ENCODE measurements at regions not wholly inside any gene's neighbourhood (a gene's known extent, or its start where the extent isn't known, plus 50 kb on each side); places are given as distances from the start of the nearest gene placed in this dataset.

DNA sequence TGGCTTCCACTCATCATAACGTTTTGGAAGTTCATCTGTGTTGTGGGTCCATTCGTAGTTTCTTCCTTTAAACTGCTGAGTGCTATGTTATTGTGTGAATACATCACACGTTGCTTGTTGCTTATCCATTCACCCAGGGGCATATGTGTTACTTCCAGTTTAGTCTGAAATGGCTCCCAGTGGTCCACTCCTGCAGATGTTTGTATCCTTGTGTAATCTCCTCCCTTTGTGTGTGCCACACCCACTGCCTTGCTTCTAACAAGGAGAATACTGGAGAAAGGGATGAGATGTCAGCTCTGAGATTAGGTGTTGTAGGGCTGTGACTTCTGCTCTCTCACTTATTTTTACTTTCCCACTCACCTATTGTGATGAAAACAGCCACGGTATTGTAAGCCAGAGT is 239.1 kb upstream of the HABP2 start:
- ATAC-seq (no peak), DNase-seq (no peak)
- intact Hi-C loops (cut with DNase I) = no loop called here

DNA sequence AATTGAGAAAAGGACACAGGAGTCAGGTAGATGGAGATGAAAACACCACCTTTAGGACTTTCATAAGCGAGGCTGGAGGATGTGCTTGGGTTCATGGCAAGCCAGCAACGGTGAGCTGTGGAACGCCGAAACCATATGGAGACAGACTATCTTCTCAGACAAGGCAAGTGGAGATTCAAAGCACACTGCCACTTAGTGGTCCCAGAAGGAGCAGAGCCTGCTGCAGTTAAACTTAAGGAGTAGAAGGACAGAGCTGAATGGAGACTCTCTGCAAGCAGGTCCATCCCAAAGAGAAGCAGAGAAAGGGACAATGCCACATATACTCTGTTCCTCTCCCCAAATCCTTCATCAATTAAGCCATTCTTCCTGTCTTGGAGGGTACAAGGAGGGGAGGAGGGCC is 236.3 kb upstream of the HABP2 start:
- DNase-seq (no peak), ATAC-seq (no peak)
- intact Hi-C loops (cut with DNase I) = no loop called here

DNA sequence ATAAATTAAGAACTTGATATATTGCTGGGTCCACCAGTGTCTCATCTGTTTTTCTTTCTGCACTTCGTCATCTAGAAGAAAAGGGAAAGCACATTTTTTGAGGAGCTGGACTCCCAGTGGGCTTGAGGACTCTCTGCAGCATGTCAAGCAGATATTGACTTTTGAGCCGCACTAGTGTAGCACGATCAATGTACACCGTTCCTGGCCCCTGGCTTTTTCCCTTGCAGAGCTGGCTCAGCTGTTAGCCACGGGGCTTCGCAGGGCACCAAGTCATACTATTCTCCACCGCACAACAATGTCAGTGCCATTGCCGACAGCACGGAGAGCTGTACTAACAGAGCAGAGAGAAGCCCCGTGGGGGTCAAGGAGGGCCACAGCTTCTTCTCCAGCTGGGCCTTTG is 235.4 kb upstream of the HABP2 start:
- no peak for ATAC-seq
- intact Hi-C loops (cut with DNase I) = no loop called here
- DNase-seq = no peak

DNA sequence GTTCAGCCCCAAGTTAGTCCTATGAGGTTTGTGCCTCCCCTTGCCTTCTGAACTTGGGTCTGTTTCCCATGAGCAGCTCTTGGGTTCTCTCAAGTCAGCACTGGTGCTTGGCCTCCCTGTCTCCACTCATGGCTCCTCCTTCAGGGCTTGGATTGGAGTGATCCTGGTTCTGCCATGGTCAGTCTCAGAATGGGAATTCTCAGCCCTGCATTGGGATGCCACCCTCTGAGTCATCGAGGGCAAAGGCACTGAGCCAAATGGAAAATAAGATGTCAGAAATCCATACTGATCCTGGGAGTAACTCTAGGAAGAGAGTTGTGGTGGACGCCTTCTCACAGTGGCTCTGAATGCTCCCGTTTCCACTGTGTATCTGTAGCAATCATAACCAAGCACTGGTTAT is 233.4 kb upstream of the HABP2 start:
- intact Hi-C loops (cut with DNase I) = no loop called here
- DNase-seq = no peak
- ATAC-seq = no peak

DNA sequence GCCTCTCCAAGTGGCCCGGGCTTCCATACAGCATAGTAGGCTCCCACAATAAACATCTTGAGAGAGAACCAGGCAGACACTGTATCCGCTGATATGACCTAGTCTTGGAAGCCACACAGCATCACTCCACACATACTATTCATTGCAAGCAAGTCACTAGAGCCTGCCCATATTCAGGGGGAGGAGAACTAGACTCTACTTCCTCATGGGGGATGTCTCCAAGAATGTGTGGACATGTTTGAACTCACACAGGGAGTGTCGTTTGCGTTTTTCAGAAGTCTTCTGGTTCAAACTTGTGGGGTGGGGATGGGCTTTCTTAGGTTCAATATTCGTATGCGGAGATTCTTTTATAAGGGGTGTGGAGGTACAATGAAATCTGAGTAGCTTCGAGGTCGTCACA is 232.6 kb upstream of the HABP2 start:
- intact Hi-C loops (cut with DNase I) = no loop called here
- ATAC-seq (peak in 1 of 2 donors; percentile 32), DNase-seq (no peak)

DNA sequence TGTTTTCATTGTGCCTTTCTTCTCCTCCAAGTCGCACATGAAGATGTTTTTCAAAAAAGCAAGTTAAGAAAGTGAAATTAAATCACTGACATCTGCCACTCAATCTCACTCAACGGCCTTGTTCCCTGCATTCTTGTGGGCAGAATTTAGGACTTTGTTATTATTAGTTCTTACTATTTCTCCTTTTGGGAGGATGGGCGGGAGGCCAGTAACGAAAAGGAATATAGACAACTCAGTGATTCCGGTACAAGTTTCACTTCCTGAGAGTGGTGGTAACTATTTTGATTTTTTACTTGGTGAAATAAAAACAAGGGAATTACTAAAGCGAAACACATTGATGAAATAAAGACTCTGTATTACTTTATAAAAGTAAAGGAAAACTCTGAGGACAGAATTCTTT is 231.9 kb upstream of the HABP2 start:
- ATAC-seq (peak in 1 of 2 donors; percentile 27), DNase-seq (no peak)
- intact Hi-C loops (cut with DNase I) = no loop called here

DNA sequence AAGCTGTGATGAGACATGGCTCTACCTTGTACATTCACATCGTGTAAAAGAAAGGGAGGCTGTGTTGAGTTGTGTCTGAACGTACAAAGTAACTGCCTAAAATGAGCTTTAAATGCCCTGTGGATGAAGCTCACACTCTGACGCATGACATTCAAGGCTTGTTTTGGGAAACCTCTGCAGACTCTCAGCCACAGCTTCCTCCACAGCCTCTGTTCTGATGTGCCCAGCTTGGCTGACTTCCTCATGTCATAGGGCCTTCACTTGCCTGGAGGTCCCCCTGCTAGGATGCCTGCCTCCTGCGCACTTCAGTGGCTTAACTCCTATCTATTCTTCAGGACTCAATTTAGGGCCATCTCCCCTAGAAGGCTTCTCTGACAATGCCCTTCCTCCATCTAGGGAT is 230.0 kb upstream of the HABP2 start:
- ATAC-seq (peak; percentile 22 to 50), DNase-seq (peak; percentile 25)
- intact Hi-C loops (cut with DNase I) = no loop called here

DNA sequence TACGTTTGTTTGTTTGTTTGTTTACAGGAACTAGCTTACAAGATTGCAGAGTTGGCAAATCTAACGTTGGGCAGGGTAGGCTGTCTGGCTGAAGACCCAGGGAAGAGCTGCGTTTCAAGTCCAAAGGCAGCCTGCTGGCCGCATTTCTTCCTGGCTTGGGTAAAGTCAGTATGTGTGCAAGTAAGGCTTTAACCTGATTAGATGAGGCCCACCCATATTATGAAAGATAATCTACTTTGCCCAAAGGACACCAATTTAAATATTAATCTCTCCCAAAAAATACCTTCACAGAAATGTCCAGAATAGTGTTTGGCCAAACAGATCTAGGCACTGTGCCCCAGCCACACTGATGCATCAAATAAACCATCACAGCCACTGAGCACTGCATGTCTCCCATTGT is 228.9 kb upstream of the HABP2 start:
- intact Hi-C loops (cut with DNase I) = no loop called here
- DNase-seq (no peak), ATAC-seq (no peak)

DNA sequence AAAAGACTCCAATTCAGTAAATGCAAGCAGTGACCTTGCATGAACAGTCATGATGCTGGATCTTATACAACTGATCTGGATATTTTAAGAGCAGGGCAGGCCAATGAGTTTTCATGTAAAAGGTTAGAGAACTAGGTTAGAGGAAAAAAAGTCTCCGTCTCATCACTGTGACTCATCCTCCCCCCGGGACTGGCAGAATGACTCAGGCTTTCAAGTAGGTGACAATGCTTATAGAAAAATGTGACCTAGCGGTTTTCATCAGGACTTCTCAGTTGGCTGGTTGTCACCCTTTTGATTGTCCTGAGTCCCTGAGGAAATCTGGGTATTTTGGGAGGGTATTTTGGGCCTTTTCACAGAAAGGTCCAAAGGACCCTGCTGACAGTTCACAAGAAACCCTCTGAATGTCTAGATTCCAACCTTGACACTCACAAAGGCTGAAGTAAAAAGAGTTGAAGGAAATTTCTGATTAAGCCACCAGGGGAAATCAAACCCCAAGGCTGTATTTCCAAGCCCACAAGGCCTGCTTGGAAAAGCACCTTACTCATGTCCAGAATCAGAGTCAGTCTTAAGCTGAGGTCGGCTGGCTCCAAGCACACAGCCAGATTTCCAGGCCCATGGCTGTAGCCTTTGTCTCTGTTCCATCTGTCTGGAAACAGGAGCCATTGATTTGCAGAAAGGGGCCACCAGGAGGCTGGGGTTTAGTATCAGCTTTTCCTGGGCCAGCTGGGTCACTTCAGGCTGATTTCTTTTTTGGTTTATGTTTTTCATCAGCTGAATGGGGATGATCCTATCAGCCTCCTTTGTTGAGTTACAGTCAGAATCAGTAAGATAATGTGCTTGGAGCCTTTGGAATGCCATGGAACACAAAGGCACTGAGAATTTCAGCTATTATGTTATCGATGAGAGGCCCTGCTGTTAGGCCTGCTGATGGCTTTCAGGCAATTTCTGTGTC is 226.4 kb upstream of the HABP2 start:
- peak; percentile 70 for DNase-seq
- intact Hi-C loops (cut with DNase I) = no loop called here
- peak; percentile 72 to 81 for ATAC-seq

DNA sequence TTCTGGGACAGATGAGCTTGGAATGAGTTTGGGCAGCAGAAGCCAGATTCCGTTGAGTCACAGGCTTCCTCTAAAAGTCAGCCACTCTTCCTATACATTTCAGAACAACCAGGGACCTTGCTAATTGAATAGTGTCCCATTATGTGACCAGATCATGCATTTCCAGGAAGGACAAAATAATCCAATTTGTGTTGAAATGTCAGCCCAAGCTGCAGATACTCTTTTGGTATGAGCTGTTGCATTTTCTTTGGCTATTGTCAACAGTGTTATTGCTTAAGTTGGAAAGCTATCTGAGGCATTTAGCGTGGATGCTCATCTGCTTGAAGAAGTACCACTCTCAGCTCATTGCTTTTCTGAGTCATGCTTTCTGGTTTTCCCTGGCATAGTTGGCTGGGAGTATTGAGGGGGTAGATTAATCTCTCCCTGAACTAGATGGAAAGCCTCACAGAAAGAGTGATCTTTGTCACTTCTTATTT is 223.7 kb upstream of the HABP2 start:
- DNase-seq = no peak
- peak in 1 of 2 donors; percentile 53 for ATAC-seq
- intact Hi-C loops (cut with DNase I) = no loop called here

DNA sequence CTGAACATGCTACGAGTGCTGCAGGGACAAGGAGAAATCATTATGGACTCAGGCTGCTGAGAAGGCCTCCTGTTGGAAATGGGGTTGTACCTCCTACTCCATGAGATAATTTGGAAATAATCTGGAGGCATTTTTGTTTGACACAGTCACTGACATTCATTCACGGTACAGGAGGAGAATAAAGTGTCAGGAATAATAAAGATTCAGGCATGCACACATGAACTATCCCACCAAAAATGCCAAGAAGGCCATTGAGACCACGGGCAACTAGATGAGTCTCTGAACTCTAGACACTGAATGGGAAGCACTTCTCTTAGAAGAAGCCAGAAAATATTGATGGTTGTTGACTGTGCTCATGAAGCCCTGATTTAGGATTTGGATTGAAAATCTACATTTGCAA is 220.9 kb upstream of the HABP2 start:
- intact Hi-C loops (cut with DNase I) = no loop called here
- ATAC-seq (no peak), DNase-seq (no peak)

DNA sequence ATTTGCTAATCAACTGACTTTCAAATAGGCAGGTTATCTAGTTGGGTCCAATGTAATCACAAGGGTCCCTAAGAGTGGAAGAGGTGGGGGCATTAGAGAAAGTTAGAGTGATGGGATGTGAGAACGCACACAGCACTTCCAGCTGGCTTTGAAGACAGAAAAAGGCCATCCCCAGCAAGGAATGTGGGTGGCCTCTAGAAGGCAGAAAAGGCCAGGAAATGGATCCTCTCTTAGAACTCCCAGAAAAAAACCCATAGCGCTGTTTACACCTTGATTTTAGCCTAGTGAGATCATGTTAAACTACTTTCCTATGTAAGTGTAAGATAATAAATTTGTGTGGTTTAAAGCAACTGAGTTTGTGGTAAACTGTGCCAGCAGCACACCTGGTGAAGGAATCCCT is 219.5 kb upstream of the HABP2 start:
- intact Hi-C loops (cut with DNase I) = no loop called here
- DNase-seq = no peak
- no peak for ATAC-seq

DNA sequence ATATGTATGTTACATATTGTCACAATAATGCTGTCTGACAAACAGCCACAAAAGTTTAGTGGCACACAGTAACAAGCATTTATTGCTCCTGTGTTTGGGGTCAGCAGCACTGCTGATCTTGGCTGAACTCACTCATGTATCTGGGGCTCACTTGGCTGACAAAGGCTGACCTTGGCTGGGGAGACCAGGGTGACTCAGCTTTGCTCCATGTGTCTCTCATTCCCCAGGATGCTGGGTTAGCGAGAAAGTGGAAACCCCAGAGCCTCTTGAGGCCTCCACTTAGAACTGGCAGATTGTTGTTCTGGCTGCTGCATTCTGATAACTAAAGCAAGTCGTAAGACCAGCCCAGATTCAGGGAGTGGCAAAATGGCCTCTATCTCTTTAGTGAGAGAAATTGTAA is 217.3 kb upstream of the HABP2 start:
- intact Hi-C loops (cut with DNase I) = no loop called here
- DNase-seq = no peak
- peak; percentile 41 to 79 for ATAC-seq

DNA sequence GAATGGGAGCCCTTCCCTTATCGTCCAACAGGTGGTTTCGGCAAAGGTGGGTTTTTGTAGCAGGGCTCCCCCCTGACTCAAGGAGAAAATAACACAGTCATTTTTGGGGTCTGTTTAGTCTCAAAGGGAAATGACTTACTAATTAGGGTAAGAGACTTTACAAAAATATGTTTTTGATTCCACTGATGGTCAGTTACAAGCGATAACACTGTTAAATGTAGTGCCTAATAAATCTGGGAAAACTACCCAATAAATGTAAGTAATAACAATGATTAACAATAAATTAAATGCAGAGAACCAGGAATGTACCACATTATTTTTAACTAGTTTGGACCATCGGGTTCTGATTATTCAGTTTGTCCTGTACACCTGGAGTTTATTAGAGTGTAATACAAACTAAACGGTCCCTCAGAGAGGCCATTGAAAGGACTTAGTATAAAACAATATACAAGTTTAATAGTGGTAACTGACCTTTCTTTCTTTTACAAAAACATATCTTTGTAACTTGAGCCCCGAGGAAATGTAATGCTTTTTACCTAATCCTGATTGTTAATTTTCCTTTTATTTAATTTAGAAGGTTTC is 216.2 kb upstream of the HABP2 start:
- intact Hi-C loops (cut with DNase I) = no loop called here
- ATAC-seq (no peak), DNase-seq (no peak)

DNA sequence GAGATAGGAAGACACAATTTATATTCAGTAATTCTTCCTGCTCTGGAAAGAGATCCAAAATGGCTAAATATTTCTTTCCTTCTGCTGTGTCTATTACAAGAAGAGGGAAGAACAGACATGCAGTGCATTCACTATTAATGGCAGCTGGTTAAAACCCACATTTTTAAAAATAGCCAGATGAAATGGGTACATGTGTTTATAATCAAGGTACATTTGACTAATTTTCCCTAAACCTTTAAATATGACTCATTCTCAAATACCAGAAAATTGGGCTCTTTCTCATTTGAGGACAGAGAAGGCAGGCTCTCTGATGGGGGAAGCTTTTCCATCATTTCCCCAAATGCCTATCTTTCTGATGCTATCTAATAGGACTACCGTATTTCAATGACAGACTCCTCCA is 215.7 kb upstream of the HABP2 start:
- ATAC-seq = no peak
- intact Hi-C loops (cut with DNase I) = no loop called here

DNA sequence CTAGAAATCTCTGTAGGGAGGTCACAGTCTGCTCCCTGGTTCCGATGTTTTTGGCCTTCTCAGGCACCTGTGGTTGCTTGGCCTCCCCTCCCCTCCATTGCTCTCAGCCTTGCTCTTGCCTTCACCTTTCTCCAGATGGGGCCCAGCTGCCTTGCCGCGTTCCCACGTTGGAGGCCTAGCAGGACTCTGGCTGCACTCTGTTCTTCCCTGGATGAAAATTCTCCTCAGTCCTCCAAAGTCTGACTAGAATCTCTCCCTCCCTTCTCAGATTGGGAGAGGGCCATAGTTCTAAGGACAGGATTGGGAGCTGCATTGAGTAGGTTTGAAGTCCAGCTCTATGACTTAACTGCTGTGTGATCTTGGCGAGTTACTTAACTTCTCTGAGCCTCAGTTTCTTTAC is 213.7 kb upstream of the HABP2 start:
- DNase-seq = no peak
- ATAC-seq = no peak

More for the DNA sequence above, 215.7 kb upstream of the HABP2 start:
- DNase-seq = no peak

DNA sequence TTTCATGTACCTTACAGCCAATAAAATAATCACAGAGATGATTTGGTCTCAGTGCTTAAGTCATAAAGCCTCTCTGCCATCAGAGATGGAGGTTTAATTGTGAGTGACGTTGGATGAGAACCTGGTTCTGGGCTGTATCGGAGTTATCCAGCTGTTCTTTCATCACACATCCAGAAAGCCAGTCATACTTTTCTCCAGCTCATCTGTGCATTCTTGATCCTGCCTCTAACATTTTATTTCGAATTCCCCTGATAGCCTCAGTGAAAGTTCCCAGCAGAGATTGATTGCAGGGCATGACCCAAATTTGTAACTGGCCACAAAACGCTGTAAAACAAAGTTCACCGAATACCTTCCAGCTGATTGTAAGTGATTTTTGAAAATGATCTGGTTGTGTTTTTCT is 212.6 kb upstream of the HABP2 start:
- ATAC-seq (no peak), DNase-seq (no peak)
- intact Hi-C loops (cut with DNase I) = no loop called here

More for the DNA sequence above, 213.7 kb upstream of the HABP2 start:
- intact Hi-C loops (cut with DNase I) = no loop called here

DNA sequence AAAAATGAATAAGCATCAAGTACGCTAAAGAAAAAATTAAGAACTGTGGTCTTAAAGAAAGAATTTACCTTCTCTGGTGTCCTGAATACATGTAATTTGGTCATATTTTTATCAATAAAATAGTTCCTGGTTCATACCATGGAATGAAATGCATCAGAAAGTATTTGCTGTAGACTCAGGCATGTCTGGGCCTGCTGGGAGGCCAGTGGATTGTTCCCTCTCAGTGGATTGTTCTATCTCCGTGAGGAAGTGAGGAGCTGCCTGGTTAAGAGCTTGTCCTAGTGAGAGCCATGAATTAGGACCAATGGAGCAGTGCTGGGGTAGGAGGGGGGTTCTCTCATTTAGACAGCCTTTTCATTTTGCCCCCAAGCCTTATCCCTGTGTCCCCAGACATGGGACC is 211.7 kb upstream of the HABP2 start:
- intact Hi-C loops (cut with DNase I) = no loop called here
- ATAC-seq = no peak
- DNase-seq = no peak

DNA sequence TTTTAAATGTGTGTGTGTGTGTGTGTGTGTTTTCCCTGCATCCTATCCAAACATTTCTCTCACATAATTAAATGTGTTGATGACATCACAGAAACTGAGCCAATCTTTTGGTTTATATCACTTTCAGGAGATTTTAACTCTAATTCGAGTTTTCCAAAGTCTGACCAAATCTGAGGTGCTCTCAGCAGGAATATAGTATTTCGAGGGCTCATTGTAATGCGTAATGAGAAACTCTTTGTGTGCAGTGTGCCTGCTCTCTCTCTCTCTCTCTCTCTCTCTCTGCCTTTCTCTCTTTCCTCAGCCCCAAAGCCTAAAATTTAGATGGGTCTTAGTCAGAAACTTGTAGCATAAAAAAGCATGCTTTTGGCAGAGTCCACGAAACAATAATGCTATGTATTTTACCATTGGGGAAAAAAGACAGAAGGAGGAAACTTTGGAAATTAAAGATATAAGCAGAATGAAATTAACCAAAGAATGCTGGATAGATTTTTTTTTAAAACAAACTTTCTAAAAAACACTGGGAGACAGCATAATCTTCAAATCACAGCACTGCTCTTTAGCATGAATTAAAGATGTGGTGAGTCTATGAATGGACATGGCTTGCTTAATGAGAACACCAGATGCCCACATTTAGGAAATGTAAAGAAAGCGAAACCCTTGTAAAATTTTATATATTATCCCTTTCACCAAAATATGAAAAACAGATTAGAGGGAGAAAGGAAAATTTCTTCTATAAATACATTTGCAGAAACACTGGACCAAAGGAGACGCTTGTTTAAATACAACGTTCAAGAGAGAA is 206.8 kb upstream of the HABP2 start:
- ATAC-seq (no peak), DNase-seq (no peak)
- intact Hi-C loops (cut with DNase I) = no loop called here

DNA sequence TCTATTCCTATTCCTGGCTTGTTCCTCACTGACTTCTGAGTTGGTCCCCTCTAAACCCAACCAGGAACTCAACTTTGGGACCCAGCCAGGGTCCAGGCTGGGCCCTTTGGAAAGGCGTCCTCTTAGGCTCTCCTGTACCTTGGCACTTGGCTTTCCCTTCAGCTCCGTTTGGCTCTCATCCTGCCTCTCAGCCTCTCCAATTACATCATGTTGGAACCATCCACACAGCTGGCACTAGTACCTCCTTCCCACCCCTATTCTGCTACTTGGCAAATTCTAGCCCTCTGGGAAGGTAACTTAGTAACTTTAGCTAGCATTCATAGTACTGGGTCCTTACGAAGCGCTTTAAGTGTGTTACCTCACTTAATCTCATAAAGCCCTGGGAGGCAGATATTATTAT is 205.3 kb upstream of the HABP2 start:
- ATAC-seq = peak; percentile 93 to 97
- intact Hi-C loops (cut with DNase I) = no loop called here
- peak; percentile 29 for DNase-seq
